Activated B cell treated with CpG ODN at 0.5 μM for 24 hours (primary cell): ENCODE measurements at regions not wholly inside any gene's neighbourhood (a gene's known extent, or its start where the extent isn't known, plus 50 kb on each side); places are given as distances from the start of the nearest gene placed in this dataset.

Source experiments
- ATAC-seq: fragments of 200-7000 bp; cut with Tn5 transposase; one replicate; pipeline ENCODE4 v1.10.0; 2021; ENCODE audit warnings: low read depth, mild to moderate bottlenecking, moderate library complexity
- CTCF ChIA-PET: fragments of 350-600 bp; sonication (Branson Sonifier 250); formaldehyde crosslinking; loops from one replicate; lab custom pipeline; 2021; ENCODE audit warnings: antibody characterized with exemption; lab: Charles Lee
- POLR2A ChIA-PET: fragments of 350-600 bp; sonication (Branson Sonifier 250); formaldehyde crosslinking; loops from one replicate; lab custom pipeline; 2021; ENCODE audit warnings: antibody characterized with exemption; lab: Charles Lee
- DNase-seq: peaks from one replicate; pipeline ENCODE4 v3.0.0; 2022
- H3K27ac Mint-ChIP-seq: one replicate; pipeline ENCODE4 v1.8.0; 2020; ENCODE audit warnings: mixed read lengths
- H3K27me3 Mint-ChIP-seq: one replicate; pipeline ENCODE4 v1.8.0; 2021; ENCODE audit warnings: mixed read lengths
- H3K36me3 Mint-ChIP-seq: one replicate; pipeline ENCODE4 v1.8.0; 2021; ENCODE audit warnings: low read depth, mixed read lengths
- H3K4me1 Mint-ChIP-seq: one replicate; pipeline ENCODE4 v1.8.0; 2021; ENCODE audit warnings: mixed read lengths
- H3K4me3 Mint-ChIP-seq: one replicate; pipeline ENCODE4 v1.8.0; 2020; ENCODE audit warnings: mild to moderate bottlenecking, mixed read lengths
- H3K9me3 Mint-ChIP-seq: one replicate; pipeline ENCODE4 v1.8.0; 2020; ENCODE audit warnings: mixed read lengths
- intact Hi-C: fragments of 100-400 bp; cut with micrococcal nuclease; formaldehyde crosslinking; loops from one replicate; pipeline ENCODE4 v1.15.1; 2024
- TF ChIP-seq, protein P1 (sequence below): fragments of 200-600 bp; IDR thresholded peaks from one replicate; pipeline ENCODE4 v1.8.0; 2022; ENCODE audit warnings: antibody characterized with exemption, mild to moderate bottlenecking

DNA sequence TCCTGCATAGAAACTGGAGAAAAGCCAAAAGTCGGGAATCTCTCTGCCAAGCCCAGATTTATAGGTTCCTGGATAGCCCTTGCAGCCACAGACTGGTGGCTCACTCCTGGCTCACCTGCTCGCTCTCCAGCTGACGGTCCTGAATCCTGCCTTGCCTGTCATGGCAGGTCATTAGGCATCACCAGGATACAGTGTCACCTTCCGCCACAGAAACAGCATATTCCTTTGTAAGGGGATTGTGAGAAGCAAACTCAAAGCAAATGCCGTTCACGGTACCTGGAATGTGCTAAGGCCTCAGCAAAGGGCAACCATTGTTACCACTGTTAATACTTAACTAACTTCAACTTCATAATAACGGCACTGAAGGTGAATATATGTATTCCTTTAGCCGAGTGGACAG, 57.1 kb upstream of the GPR45 start:
- DNase-seq (no peak), ATAC-seq (no peak)
- CTCF ChIA-PET = no interaction called here
- POLR2A ChIA-PET = no interaction called here
- Mint-ChIP-seq H3K27me3 (no peaks in the 10 kb centered on the region), H3K36me3 (no peaks in the 10 kb centered on the region), H3K27ac (no peak overlapping the region), H3K4me1 (peaks cover 33% of the 10 kb centered on the region), H3K4me3 (no peak overlapping the region), H3K9me3 (peaks cover 5% of the 10 kb centered on the region)
- TF ChIP-seq, protein P1, sequence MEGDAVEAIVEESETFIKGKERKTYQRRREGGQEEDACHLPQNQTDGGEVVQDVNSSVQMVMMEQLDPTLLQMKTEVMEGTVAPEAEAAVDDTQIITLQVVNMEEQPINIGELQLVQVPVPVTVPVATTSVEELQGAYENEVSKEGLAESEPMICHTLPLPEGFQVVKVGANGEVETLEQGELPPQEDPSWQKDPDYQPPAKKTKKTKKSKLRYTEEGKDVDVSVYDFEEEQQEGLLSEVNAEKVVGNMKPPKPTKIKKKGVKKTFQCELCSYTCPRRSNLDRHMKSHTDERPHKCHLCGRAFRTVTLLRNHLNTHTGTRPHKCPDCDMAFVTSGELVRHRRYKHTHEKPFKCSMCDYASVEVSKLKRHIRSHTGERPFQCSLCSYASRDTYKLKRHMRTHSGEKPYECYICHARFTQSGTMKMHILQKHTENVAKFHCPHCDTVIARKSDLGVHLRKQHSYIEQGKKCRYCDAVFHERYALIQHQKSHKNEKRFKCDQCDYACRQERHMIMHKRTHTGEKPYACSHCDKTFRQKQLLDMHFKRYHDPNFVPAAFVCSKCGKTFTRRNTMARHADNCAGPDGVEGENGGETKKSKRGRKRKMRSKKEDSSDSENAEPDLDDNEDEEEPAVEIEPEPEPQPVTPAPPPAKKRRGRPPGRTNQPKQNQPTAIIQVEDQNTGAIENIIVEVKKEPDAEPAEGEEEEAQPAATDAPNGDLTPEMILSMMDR = no peak
- intact Hi-C loops = no loop called here

DNA sequence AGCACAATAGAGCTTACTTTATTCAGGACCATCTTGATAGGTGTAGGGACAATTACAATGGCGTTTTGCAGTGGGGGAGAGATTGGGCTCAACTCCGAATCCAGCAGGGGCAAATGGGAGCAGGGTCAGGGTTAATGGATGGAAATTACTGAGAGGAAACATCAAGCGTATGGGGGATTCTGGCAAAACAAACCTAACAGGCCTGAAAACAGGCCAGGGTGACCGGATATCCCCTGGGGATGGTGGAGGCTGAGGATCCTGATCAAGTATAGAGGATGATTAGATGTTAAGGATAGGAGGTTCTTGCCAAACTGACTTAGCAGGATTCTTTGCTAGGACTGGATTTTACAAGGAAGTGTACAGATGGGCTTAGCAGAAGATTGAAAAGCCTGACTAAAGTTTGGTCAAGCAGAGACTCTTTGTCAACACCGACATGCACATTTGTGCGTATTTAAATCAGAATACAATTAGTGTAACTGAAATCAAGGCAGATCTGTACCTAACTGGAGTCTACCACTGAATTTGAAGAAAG, 54.5 kb upstream of the GPR45 start:
- H3K9me3 Mint-ChIP-seq = peaks cover 14% of the 10 kb centered on the region
- ATAC-seq = no peak
- peaks cover 5% of the 10 kb centered on the region for H3K27me3 Mint-ChIP-seq
- H3K27ac Mint-ChIP-seq = no peak overlapping the region
- POLR2A ChIA-PET = no interaction called here
- peaks cover 6% of the 10 kb centered on the region for H3K36me3 Mint-ChIP-seq
- H3K4me3 Mint-ChIP-seq = no peak overlapping the region
- CTCF ChIA-PET = no interaction called here
- intact Hi-C loops = no loop called here
- H3K4me1 Mint-ChIP-seq = peaks cover 22% of the 10 kb centered on the region
- no peak for DNase-seq
- TF ChIP-seq, protein P1 = no peak

DNA sequence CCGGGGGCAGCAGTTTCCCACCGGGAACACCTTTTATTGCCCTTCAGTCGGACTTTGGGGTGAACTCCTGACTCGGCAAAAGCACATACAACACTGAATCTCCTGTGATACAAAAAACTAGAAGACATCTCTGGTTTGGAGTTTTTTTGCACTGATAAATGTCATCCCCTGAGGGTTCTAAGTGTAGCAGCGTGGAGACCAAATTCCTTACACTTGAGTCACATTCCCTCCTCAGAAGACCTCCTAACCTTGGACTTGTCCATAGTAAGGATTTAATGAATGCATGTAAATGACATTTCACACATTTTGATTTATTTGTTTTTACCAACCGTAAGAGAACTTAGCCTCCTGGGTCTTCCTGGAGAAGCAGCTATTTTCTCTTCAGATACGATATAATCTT, 54.0 kb upstream of the GPR45 start:
- Mint-ChIP-seq H3K27me3 (peaks cover 5% of the 10 kb centered on the region), H3K4me3 (no peak overlapping the region), H3K9me3 (peaks cover 14% of the 10 kb centered on the region), H3K36me3 (peaks cover 6% of the 10 kb centered on the region), H3K27ac (no peak overlapping the region), H3K4me1 (peaks cover 21% of the 10 kb centered on the region)
- intact Hi-C loops = no loop called here
- ATAC-seq (no peak), DNase-seq (no peak)
- CTCF ChIA-PET = interaction anchor here (1.3 kb wide), 1 partner anchor 71 kb away, joined by 4 read pairs; no protein-coding TSS in a partner anchor
- TF ChIP-seq, protein P1 = no peak
- POLR2A ChIA-PET = no interaction called here

GRCh38 chr2:105188343-105188742, 53.2 kb upstream of the GPR45 start:
- intact Hi-C loops = no loop called here
- ATAC-seq = no peak

More at GRCh38 chr2:105188343-105188742, 53.2 kb upstream of the GPR45 start:
- ChIA-PET CTCF (interaction anchor here (1.3 kb wide), 1 partner anchor 72 kb away, joined by 4 read pairs; no protein-coding TSS in a partner anchor), POLR2A (no interaction called here)
- Mint-ChIP-seq H3K27me3 (peaks cover 8% of the 10 kb centered on the region), H3K36me3 (peaks cover 6% of the 10 kb centered on the region), H3K9me3 (peaks cover 16% of the 10 kb centered on the region), H3K4me3 (no peak overlapping the region), H3K27ac (no peak overlapping the region), H3K4me1 (peaks cover 14% of the 10 kb centered on the region)
- DNase-seq = no peak
- TF ChIP-seq, protein P1 = no peak
